Karpas-422 (cell line): ENCODE measurements at regions not wholly inside any gene's neighbourhood (a gene's known extent, or its start where the extent isn't known, plus 50 kb on each side); places are given as distances from the start of the nearest gene placed in this dataset.

Experiments used
- DNase-seq: peaks from one replicate; pipeline ENCODE4 v3.0.0-alpha.2; 2015
- H2AFZ ChIP-seq: fragments of 200-600 bp; sonication (generic); 2 replicates; pipeline ENCODE4 v1.6.1; 2014; ENCODE audit warnings: antibody characterized with exemption, low read length, mixed read lengths
- H3K27ac ChIP-seq: fragments of 200-600 bp; sonication (generic); 2 replicates; pipeline ENCODE4 v1.5.1; 2014; ENCODE audit warnings: mild to moderate bottlenecking, low read length, moderate library complexity
- H3K27me3 ChIP-seq: fragments of 200-600 bp; sonication (generic); 2 replicates; pipeline ENCODE4 v1.6.1; 2014; ENCODE audit warnings: low read length, mixed read lengths
- H3K36me3 ChIP-seq: fragments of 200-600 bp; sonication (generic); 2 replicates; pipeline ENCODE4 v1.6.1; 2014; ENCODE audit warnings: low read length, mixed read lengths; ENCODE audit not compliant: insufficient read depth
- H3K4me1 ChIP-seq: fragments of 200-600 bp; sonication (generic); 2 replicates; pipeline ENCODE4 v1.6.1; 2014; ENCODE audit warnings: mild to moderate bottlenecking, low read length, mixed read lengths
- H3K4me2 ChIP-seq: fragments of 200-600 bp; sonication (generic); 2 replicates; pipeline ENCODE4 v1.6.1; 2014; ENCODE audit warnings: low read length, low read depth, mild to moderate bottlenecking; ENCODE audit not compliant: poor library complexity, severe bottlenecking
- H3K4me3 ChIP-seq: fragments of 200-600 bp; sonication (generic); 2 replicates; pipeline ENCODE4 v1.5.1; 2014; ENCODE audit warnings: mild to moderate bottlenecking, antibody characterized with exemption, low read length, mixed read lengths
- H3K79me2 ChIP-seq: fragments of 200-600 bp; sonication (generic); 2 replicates; pipeline ENCODE4 v1.6.1; 2014; ENCODE audit warnings: mild to moderate bottlenecking, low read length, mixed read lengths
- H3K9ac ChIP-seq: fragments of 200-600 bp; sonication (generic); 2 replicates; pipeline ENCODE4 v1.6.0; 2014; ENCODE audit warnings: low read length
- H3K9me2 ChIP-seq: fragments of 200-600 bp; sonication (generic), shearing (Covaris generic); replicated peaks from 2 replicates; pipeline ENCODE4 v1.6.0; 2014; ENCODE audit warnings: mild to moderate bottlenecking, low read length, moderate library complexity; ENCODE audit not compliant: insufficient read depth
- H3K9me3 ChIP-seq: fragments of 300-700, 200-600 bp; sonication (generic); 2 replicates; pipeline ENCODE4 v1.6.1; 2014; ENCODE audit warnings: low read length, mixed read lengths
- H4K20me1 ChIP-seq: fragments of 200-600 bp; sonication (generic); 2 replicates; pipeline ENCODE4 v1.6.1; 2014; ENCODE audit warnings: mild to moderate bottlenecking, antibody characterized with exemption, low read length, low read depth; ENCODE audit not compliant: insufficient read depth

- no peaks in the 10 kb centered on the region for H3K27me3 ChIP-seq
- H3K4me3 ChIP-seq, result no peak overlapping the region
- H3K9me2 ChIP-seq, result no peaks in the 10 kb centered on the region
- no peaks in the 10 kb centered on the region for H4K20me1 ChIP-seq
- H3K79me2 ChIP-seq, result no peaks in the 10 kb centered on the region
- no peak overlapping the region for H2AFZ ChIP-seq
- H3K4me1 ChIP-seq, result no peaks in the 10 kb centered on the region
- no peaks in the 10 kb centered on the region for H3K36me3 ChIP-seq
- H3K27ac ChIP-seq, result no peak overlapping the region
- no peak overlapping the region for H3K9ac ChIP-seq
- H3K9me3 ChIP-seq, result no peaks in the 10 kb centered on the region
- no peak for DNase-seq
- H3K4me2 ChIP-seq, result no peak overlapping the region
These were observed 97.8 kb upstream of the KLF4 start for GRCh38 chr9:107587191-107587963.

GRCh38 chr9:107586493-107586892, 96.9 kb upstream of the KLF4 start:
- Histone ChIP-seq H3K9me2 (no peaks in the 10 kb centered on the region), H3K4me3 (no peak overlapping the region), H4K20me1 (no peaks in the 10 kb centered on the region), H3K27me3 (no peaks in the 10 kb centered on the region), H3K27ac (no peak overlapping the region), H3K4me1 (no peaks in the 10 kb centered on the region), H3K9me3 (no peaks in the 10 kb centered on the region), H3K36me3 (no peaks in the 10 kb centered on the region), H3K9ac (no peak overlapping the region), H3K4me2 (no peak overlapping the region), H2AFZ (no peak overlapping the region), H3K79me2 (no peaks in the 10 kb centered on the region)
- no peak for DNase-seq

- Histone ChIP-seq H3K27me3 (no peaks in the 10 kb centered on the region), H3K4me2 (no peak overlapping the region), H3K9me3 (no peaks in the 10 kb centered on the region), H3K9me2 (no peaks in the 10 kb centered on the region), H2AFZ (no peak overlapping the region), H3K4me1 (no peaks in the 10 kb centered on the region), H4K20me1 (no peaks in the 10 kb centered on the region), H3K9ac (no peak overlapping the region), H3K79me2 (no peaks in the 10 kb centered on the region), H3K27ac (no peak overlapping the region), H3K36me3 (no peaks in the 10 kb centered on the region), H3K4me3 (no peak overlapping the region)
- no peak for DNase-seq
These were observed 95.9 kb upstream of the KLF4 start for GRCh38 chr9:107585465-107585864.

- Histone ChIP-seq H3K9me3 (no peaks in the 10 kb centered on the region), H3K27ac (no peak overlapping the region), H3K27me3 (no peaks in the 10 kb centered on the region), H3K9me2 (no peaks in the 10 kb centered on the region), H3K9ac (no peak overlapping the region), H3K4me3 (no peak overlapping the region), H3K79me2 (no peaks in the 10 kb centered on the region), H3K36me3 (no peaks in the 10 kb centered on the region), H4K20me1 (no peaks in the 10 kb centered on the region), H3K4me1 (no peaks in the 10 kb centered on the region), H3K4me2 (no peak overlapping the region), H2AFZ (no peak overlapping the region)
- DNase-seq, result no peak
These were observed 95.4 kb upstream of the KLF4 start for GRCh38 chr9:107584944-107585343.

DNA sequence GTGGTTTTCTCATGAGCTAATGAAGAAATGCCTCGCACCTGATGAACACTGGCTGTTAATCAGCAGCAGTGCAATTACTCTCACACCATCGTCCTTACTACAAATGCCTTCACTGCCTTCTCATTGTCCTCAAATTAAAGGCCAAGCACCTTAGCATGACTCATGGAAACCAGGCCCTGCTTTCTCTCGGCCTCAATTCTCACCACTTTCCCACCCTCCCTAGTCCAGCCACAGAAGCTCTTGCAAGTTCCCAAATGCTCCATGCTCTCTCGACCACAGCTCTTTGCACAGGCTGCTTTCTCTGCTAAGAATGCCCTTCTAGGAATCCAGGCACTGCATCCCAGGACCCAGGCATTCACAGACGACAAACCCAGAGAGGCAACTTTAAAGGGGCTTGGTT, 94.6 kb upstream of the KLF4 start:
- Histone ChIP-seq H3K27me3 (no peaks in the 10 kb centered on the region), H3K4me3 (no peak overlapping the region), H3K4me2 (no peak overlapping the region), H3K9me2 (no peaks in the 10 kb centered on the region), H3K9ac (no peak overlapping the region), H2AFZ (no peak overlapping the region), H3K9me3 (no peaks in the 10 kb centered on the region), H3K79me2 (no peaks in the 10 kb centered on the region), H3K36me3 (no peaks in the 10 kb centered on the region), H4K20me1 (no peaks in the 10 kb centered on the region), H3K27ac (no peak overlapping the region), H3K4me1 (no peaks in the 10 kb centered on the region)
- DNase-seq, result no peak

DNA sequence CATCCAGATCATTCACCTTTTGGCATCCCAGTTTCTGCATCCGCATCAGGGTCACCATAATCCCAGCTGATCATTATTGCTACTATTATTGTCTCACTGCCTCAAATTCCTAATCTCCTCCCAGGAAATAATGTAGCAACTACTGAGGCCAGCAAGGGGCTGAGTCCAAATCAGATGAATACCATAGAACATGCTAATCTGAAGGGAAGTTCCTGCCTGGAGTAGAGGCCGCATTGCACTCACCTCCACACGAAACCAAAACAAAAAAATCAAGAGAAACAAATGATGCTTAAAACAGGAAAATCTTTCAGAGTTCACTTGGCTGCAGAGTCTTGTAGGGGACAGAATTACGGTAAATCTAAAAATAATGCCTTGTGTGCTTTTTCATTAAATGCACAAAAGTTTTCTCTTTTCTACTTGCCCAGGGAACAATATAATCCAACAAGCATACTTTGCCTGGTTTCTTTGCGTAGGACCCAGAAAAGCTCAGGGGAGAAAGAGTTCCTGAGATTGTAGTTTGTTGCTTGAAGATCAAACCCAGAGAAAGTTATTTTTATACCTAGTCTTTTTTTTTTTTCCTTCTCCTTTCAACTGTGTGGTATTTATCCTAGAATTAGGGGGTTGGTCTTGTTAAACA, 87.7 kb upstream of the KLF4 start:
- no peaks in the 10 kb centered on the region for H3K36me3 ChIP-seq
- no peak overlapping the region for H3K4me3 ChIP-seq
- H3K4me1 ChIP-seq, result no peaks in the 10 kb centered on the region
- H3K9me2 ChIP-seq, result no peaks in the 10 kb centered on the region
- H3K79me2 ChIP-seq, result no peaks in the 10 kb centered on the region
- H3K9ac ChIP-seq, result no peak overlapping the region
- no peaks in the 10 kb centered on the region for H3K27me3 ChIP-seq
- no peaks in the 10 kb centered on the region for H4K20me1 ChIP-seq
- DNase-seq, result no peak
- H3K27ac ChIP-seq, result no peak overlapping the region
- H3K4me2 ChIP-seq, result no peak overlapping the region
- H3K9me3 ChIP-seq, result no peaks in the 10 kb centered on the region
- H2AFZ ChIP-seq, result no peak overlapping the region

- Histone ChIP-seq H3K9me3 (no peaks in the 10 kb centered on the region), H3K9me2 (no peaks in the 10 kb centered on the region), H3K4me3 (no peak overlapping the region), H2AFZ (no peak overlapping the region), H3K79me2 (no peaks in the 10 kb centered on the region), H4K20me1 (no peaks in the 10 kb centered on the region), H3K27me3 (no peaks in the 10 kb centered on the region), H3K9ac (no peak overlapping the region), H3K4me1 (no peaks in the 10 kb centered on the region), H3K27ac (no peak overlapping the region), H3K36me3 (no peaks in the 10 kb centered on the region), H3K4me2 (no peak overlapping the region)
- DNase-seq, result no peak
These were observed 81.6 kb upstream of the KLF4 start for GRCh38 chr9:107571148-107571547.

GRCh38 chr9:107569174-107569573, 79.6 kb upstream of the KLF4 start:
- Histone ChIP-seq H3K9me2 (no peaks in the 10 kb centered on the region), H4K20me1 (no peaks in the 10 kb centered on the region), H3K4me3 (no peak overlapping the region), H3K9me3 (no peaks in the 10 kb centered on the region), H3K36me3 (no peaks in the 10 kb centered on the region), H2AFZ (no peak overlapping the region), H3K4me2 (no peak overlapping the region), H3K27me3 (no peaks in the 10 kb centered on the region), H3K27ac (no peak overlapping the region), H3K79me2 (no peaks in the 10 kb centered on the region), H3K4me1 (no peaks in the 10 kb centered on the region), H3K9ac (no peak overlapping the region)
- no peak for DNase-seq
